Esophagus squamous epithelium (tissue), 4 donors: ENCODE measurements at regions not wholly inside any gene's neighbourhood (a gene's known extent, or its start where the extent isn't known, plus 50 kb on each side); places are given as distances from the start of the nearest gene placed in this dataset.

ENCODE experiments used
- POLR2A ChIP-seq, 4 donors: fragments of 450-650 bp; IDR thresholded peaks; one replicate each; pipeline ENCODE4 v1.6.1; 2017; ENCODE audit warnings: antibody characterized with exemption in 4 of 4, mild to moderate bottlenecking in 4 of 4, moderate library complexity in 3 of 4
- TF ChIP-seq, protein P1 (sequence below), 6 experiments: fragments of 450-650 bp in 4 of 6; fragments of 200-600 bp in 2 of 6; sonication (generic) in 2 of 6; IDR thresholded peaks; one replicate each; pipeline ENCODE4 v1.5.1; 2016 to 2019; ENCODE audit warnings: antibody characterized with exemption in 6 of 6, mild to moderate bottlenecking in 4 of 6, moderate library complexity in 4 of 6

DNA sequence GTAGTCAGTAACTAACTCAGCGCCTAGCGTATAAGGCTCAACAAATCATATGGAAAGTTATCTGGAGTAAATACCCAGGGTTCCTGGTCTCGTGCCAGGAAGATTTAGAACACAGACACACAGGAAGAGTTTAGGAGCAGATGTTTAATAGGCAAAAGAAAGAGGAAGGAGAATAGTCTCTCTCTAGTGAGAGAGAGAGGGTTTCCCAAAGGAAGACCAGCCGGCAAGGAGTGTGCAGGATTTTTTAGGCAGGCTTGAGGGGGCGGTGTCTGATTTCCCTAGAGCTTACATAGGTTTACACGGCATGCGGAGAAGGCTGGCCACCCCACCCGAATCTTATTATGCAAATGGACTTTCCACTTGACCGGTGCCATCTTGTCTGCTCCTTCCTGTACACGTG, 284.0 kb upstream of the FRG1 start:
- no peak for TF ChIP-seq POLR2A (IDR thresholded peaks at IDR 0.05)
- TF ChIP-seq, protein P1, sequence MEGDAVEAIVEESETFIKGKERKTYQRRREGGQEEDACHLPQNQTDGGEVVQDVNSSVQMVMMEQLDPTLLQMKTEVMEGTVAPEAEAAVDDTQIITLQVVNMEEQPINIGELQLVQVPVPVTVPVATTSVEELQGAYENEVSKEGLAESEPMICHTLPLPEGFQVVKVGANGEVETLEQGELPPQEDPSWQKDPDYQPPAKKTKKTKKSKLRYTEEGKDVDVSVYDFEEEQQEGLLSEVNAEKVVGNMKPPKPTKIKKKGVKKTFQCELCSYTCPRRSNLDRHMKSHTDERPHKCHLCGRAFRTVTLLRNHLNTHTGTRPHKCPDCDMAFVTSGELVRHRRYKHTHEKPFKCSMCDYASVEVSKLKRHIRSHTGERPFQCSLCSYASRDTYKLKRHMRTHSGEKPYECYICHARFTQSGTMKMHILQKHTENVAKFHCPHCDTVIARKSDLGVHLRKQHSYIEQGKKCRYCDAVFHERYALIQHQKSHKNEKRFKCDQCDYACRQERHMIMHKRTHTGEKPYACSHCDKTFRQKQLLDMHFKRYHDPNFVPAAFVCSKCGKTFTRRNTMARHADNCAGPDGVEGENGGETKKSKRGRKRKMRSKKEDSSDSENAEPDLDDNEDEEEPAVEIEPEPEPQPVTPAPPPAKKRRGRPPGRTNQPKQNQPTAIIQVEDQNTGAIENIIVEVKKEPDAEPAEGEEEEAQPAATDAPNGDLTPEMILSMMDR (IDR thresholded peaks at IDR 0.05) = no peak
